ENCODE measurements at regions not wholly inside any gene's neighbourhood (a gene's known extent, or its start where the extent isn't known, plus 50 kb on each side); places are given as distances from the start of the nearest gene placed in this dataset.
"Not testable (repeated sequence)": the region's sequence is repeated elsewhere in the genome, so short reads cannot be mapped to it uniquely, and the experiment has no call there.

GRCh38 chr3:195987001-195987400 lies 78.7 kb upstream of the TNK2 start:
- TF ChIP-seq POLR2A, CTCF (IDR thresholded peaks at IDR 0.05): not testable (repeated sequence)

Measured in ovary (tissue), 3 donors.